IMR-90 (cell line): ENCODE measurements at regions not wholly inside any gene's neighbourhood (a gene's known extent, or its start where the extent isn't known, plus 50 kb on each side); places are given as distances from the start of the nearest gene placed in this dataset.

ENCODE experiments used
- ATAC-seq: fragments of 200-7000 bp; cut with Tn5 transposase; 2 replicates; pipeline ENCODE4 v1.9.1; 2020; ENCODE audit warnings: low read depth, mild to moderate bottlenecking, moderate library complexity
- BruUV-seq: library from RNA; stranded (reverse); fragments of 400-500 nt; replicated peaks from 2 replicates; lab custom pipeline; 2021; lab: Mats Ljungman, UMichigan
- CTCF ChIA-PET: fragments of 300-600 bp; formaldehyde crosslinking; extraction: SDS; loops from one replicate; lab custom pipeline; 2021; ENCODE audit warnings: antibody characterized with exemption; lab: Yijun Ruan, JAX
- POLR2A ChIA-PET: fragments of 300-600 bp; sonication (Branson Sonifier 250); formaldehyde crosslinking; loops from one replicate; lab custom pipeline; 2022; ENCODE audit warnings: antibody characterized with exemption; ENCODE audit not compliant: unreplicated experiment; lab: Charles Lee
- DNase-seq: peaks from one replicate; pipeline ENCODE4 v3.0.0; 2013
- H2AFZ ChIP-seq: replicated peaks from 2 replicates; pipeline ENCODE3; 2013; ENCODE audit warnings: low read length, mild to moderate bottlenecking; ENCODE audit not compliant: poor library complexity
- H2AK5ac ChIP-seq: 2 replicates; pipeline ENCODE4 v1.6.1; 2013; ENCODE audit warnings: low read depth, low read length, inconsistent platforms
- H2AK9ac ChIP-seq: replicated peaks from 2 replicates; pipeline ENCODE3; 2013; ENCODE audit warnings: mild to moderate bottlenecking, low read depth, low read length, moderate library complexity; ENCODE audit not compliant: poor library complexity
- H2BK120ac ChIP-seq: 2 replicates; pipeline ENCODE4 v1.6.1; 2013; ENCODE audit warnings: low read depth, low read length, inconsistent platforms
- H2BK15ac ChIP-seq: 3 replicates; pipeline ENCODE4 v1.6.1; 2013; ENCODE audit warnings: low read depth, low read length, inconsistent platforms
- H2BK20ac ChIP-seq: 2 replicates; pipeline ENCODE4 v1.6.1; 2013; ENCODE audit warnings: low read depth, mild to moderate bottlenecking, inconsistent platforms, low read length, moderate library complexity
- H2BK5ac ChIP-seq: 2 replicates; pipeline ENCODE4 v1.6.1; 2013; ENCODE audit warnings: mild to moderate bottlenecking, low read depth, low read length, inconsistent platforms; ENCODE audit not compliant: poor library complexity, severe bottlenecking
- H3K14ac ChIP-seq: replicated peaks from 2 replicates; pipeline ENCODE4 v1.6.1; 2013; ENCODE audit warnings: low read depth, low read length, inconsistent platforms
- H3K18ac ChIP-seq: 2 replicates; pipeline ENCODE4 v1.6.1; 2013; ENCODE audit warnings: low read depth, low read length, control low read depth
- H3K23ac ChIP-seq: 2 replicates; pipeline ENCODE4 v1.6.1; 2013; ENCODE audit warnings: low read depth, low read length, inconsistent platforms
- H3K27ac ChIP-seq: 2 replicates; pipeline ENCODE4 v1.5.1; 2013; ENCODE audit warnings: mild to moderate bottlenecking, control low read depth, low read length; ENCODE audit not compliant: insufficient read depth
- H3K27me3 ChIP-seq: 2 replicates; pipeline ENCODE4 v1.6.1; 2013; ENCODE audit warnings: low read length; ENCODE audit not compliant: control insufficient read depth, insufficient read depth
- H3K36me3 ChIP-seq: 2 replicates; pipeline ENCODE4 v1.6.1; 2013; ENCODE audit warnings: low read length, mixed read lengths; ENCODE audit not compliant: control insufficient read depth, insufficient read depth
- H3K4ac ChIP-seq: 2 replicates; pipeline ENCODE4 v1.6.1; 2013; ENCODE audit warnings: low read depth, low read length, inconsistent platforms
- H3K4me1 ChIP-seq: 2 replicates; pipeline ENCODE4 v1.6.1; 2013; ENCODE audit warnings: low read length, mixed read lengths; ENCODE audit not compliant: control insufficient read depth, insufficient read depth
- H3K4me2 ChIP-seq: 2 replicates; pipeline ENCODE4 v1.6.1; 2013; ENCODE audit warnings: low read depth, mild to moderate bottlenecking, control low read depth, low read length, moderate library complexity
- H3K4me3 ChIP-seq: 2 replicates; pipeline ENCODE4 v1.5.1; 2013; ENCODE audit warnings: low read depth, mild to moderate bottlenecking, control low read depth, low read length, moderate library complexity; ENCODE audit not compliant: insufficient read depth
- H3K56ac ChIP-seq: 2 replicates; pipeline ENCODE4 v1.6.1; 2013; ENCODE audit warnings: low read length, inconsistent platforms; ENCODE audit not compliant: insufficient read depth; ENCODE audit errors: extremely low read depth
- H3K79me1 ChIP-seq, 2 experiments: 2 replicates each; pipeline ENCODE4 v1.6.1; 2013; ENCODE audit warnings: low read length in 2 of 2, inconsistent platforms in 1 of 2, low read depth in 1 of 2
- H3K9ac ChIP-seq: 2 replicates; pipeline ENCODE4 v1.6.1; 2013; ENCODE audit warnings: low read depth, low read length, control low read depth
- H3K9me1 ChIP-seq: 2 replicates; pipeline ENCODE4 v1.6.1; 2013; ENCODE audit warnings: low read length, inconsistent platforms; ENCODE audit not compliant: insufficient read depth
- H3K9me3 ChIP-seq: 2 replicates; pipeline ENCODE4 v1.6.1; 2013; ENCODE audit warnings: low read length; ENCODE audit not compliant: control insufficient read depth, insufficient read depth
- H4K20me1 ChIP-seq: 2 replicates; pipeline ENCODE4 v1.6.1; 2013; ENCODE audit warnings: low read length, inconsistent platforms; ENCODE audit not compliant: insufficient read depth
- H4K5ac ChIP-seq: 2 replicates; pipeline ENCODE4 v1.6.1; 2013; ENCODE audit warnings: mild to moderate bottlenecking, low read depth, low read length, control low read depth
- H4K8ac ChIP-seq, 2 experiments: 2 replicates each; pipeline ENCODE4 v1.6.1; 2013; ENCODE audit warnings: low read depth in 2 of 2, low read length in 2 of 2, control low read depth in 1 of 2, inconsistent platforms in 1 of 2
- H4K91ac ChIP-seq: 2 replicates; pipeline ENCODE4 v1.6.1; 2013; ENCODE audit warnings: low read depth, low read length, inconsistent platforms; ENCODE audit not compliant: insufficient read depth
- BHLHE40 ChIP-seq: fragments of 150-350 bp; IDR thresholded peaks from 2 replicates; pipeline ENCODE4 v1.6.1; 2016; ENCODE audit warnings: mild to moderate bottlenecking, low read depth, low read length
- CEBPB ChIP-seq: IDR thresholded peaks from 2 replicates; pipeline ENCODE4 v1.6.1; 2012; ENCODE audit warnings: low read depth, low read length, improper control_type of control experiment
- CHD1 ChIP-seq: IDR thresholded peaks from 2 replicates; pipeline ENCODE4 v1.6.1; 2012; ENCODE audit warnings: low read depth, low read length, improper control_type of control experiment
- CTCF ChIP-seq: conservative IDR thresholded peaks from 2 replicates; pipeline ENCODE4 v1.5.1; 2012; ENCODE audit warnings: mild to moderate bottlenecking, low read depth, low read length, improper control_type of control experiment
- ELK1 ChIP-seq: fragments of 150-350 bp; IDR thresholded peaks from 2 replicates; pipeline ENCODE4 v1.6.1; 2016; ENCODE audit warnings: low read depth, mild to moderate bottlenecking, low read length, moderate library complexity, borderline replicate concordance
- FOS ChIP-seq: fragments of 150-350 bp; IDR thresholded peaks from 2 replicates; pipeline ENCODE4 v1.6.1; 2016; ENCODE audit warnings: low read depth, low read length
- MAFK ChIP-seq: IDR thresholded peaks from 2 replicates; pipeline ENCODE4 v1.6.1; 2012; ENCODE audit warnings: low read depth, low read length, improper control_type of control experiment
- MAZ ChIP-seq: IDR thresholded peaks from 2 replicates; pipeline ENCODE4 v1.6.1; 2012; ENCODE audit warnings: low read depth, mild to moderate bottlenecking, low read length, improper control_type of control experiment, moderate library complexity, borderline replicate concordance
- MXI1 ChIP-seq: IDR thresholded peaks from 2 replicates; pipeline ENCODE4 v1.6.1; 2012; ENCODE audit warnings: low read depth, mild to moderate bottlenecking, low read length, moderate library complexity, borderline replicate concordance
- NFE2L2 ChIP-seq: fragments of 150-350 bp; IDR thresholded peaks from 2 replicates; pipeline ENCODE4 v1.6.1; 2016; ENCODE audit warnings: low read depth, mild to moderate bottlenecking, low read length
- POLR2A ChIP-seq: IDR thresholded peaks from 2 replicates; pipeline ENCODE4 v1.6.1; 2012; ENCODE audit warnings: mild to moderate bottlenecking, low read depth, low read length
- RCOR1 ChIP-seq: IDR thresholded peaks from 2 replicates; pipeline ENCODE4 v1.6.1; 2012; ENCODE audit warnings: mild to moderate bottlenecking, low read length, improper control_type of control experiment; ENCODE audit not compliant: insufficient replicate concordance
- RFX5 ChIP-seq: IDR thresholded peaks from 2 replicates; pipeline ENCODE4 v1.8.0; 2012; ENCODE audit warnings: low read depth, mild to moderate bottlenecking, low read length, moderate library complexity
- USF2 ChIP-seq: fragments of 150-350 bp; IDR thresholded peaks from 2 replicates; pipeline ENCODE4 v1.6.1; 2017; ENCODE audit warnings: mild to moderate bottlenecking, antibody characterized with exemption, low read length, low read depth
- WGBS, 2 experiments: methylation state at CpG; one replicate each; pipeline versions ENCODE4 v1.1.5 to v1.1.7; 2013; ENCODE audit warnings: missing lambda C conversion rate in 2 of 2; ENCODE audit not compliant: insufficient read length in 1 of 2; ENCODE audit errors: extremely low coverage in 2 of 2; 5-methylcytosine and 5-hydroxymethylcytosine counted together
- dilution Hi-C: fragments of 300-500 bp; cut with HindIII; formaldehyde crosslinking; loops from one replicate; pipeline ENCODE4 v1.14.3; 2018; ENCODE audit warnings: low sequenced_read_pairs; ENCODE audit not compliant: unreplicated experiment
- in situ Hi-C: fragments of 300-500 bp; cut with MboI; formaldehyde crosslinking; loops from 3 replicates; pipeline ENCODE4 v1.14.3; 2019; ENCODE audit warnings: low sequenced_read_pairs, inconsistent platforms, mixed read lengths
- intact Hi-C: fragments of 100-400 bp; cut with micrococcal nuclease; formaldehyde crosslinking; loops from 2 replicates; pipeline ENCODE4 v1.10.0; 2022

- Histone ChIP-seq H3K36me3 (no peaks in the 10 kb centered on the region), H2BK120ac (no peak overlapping the region), H2BK20ac (no peak overlapping the region), H3K27ac (no peak overlapping the region), H3K4me3 (no peak overlapping the region), H3K14ac (no peak overlapping the region), H3K4ac (no peak overlapping the region), H3K27me3 (no peaks in the 10 kb centered on the region), H3K9me1 (no peaks in the 10 kb centered on the region), H3K56ac (no peak overlapping the region), H4K8ac (no peak overlapping the region), H2BK5ac (no peak overlapping the region), H2AK9ac (no peak overlapping the region), H3K79me1 (no peaks in the 10 kb centered on the region), H3K4me2 (no peak overlapping the region), H2AK5ac (no peak overlapping the region), H3K18ac (no peak overlapping the region), H3K23ac (no peak overlapping the region), H3K9me3 (no peaks in the 10 kb centered on the region), H2AFZ (no peak overlapping the region), H3K9ac (no peak overlapping the region), H2BK15ac (no peak overlapping the region), H4K5ac (no peak overlapping the region), H3K4me1 (no peaks in the 10 kb centered on the region), H4K91ac (no peak overlapping the region), H4K20me1 (no peaks in the 10 kb centered on the region)
- WGBS, 2 experiments: no CpG with 5 or more reads among the region's 1 CpG
- BruUV-seq: no TSS peak
- no peak for DNase-seq
- ChIA-PET POLR2A (no interaction called here), CTCF (interaction anchor here (1.6 kb wide), 1 partner anchor 209 kb away, joined by 3 read pairs; no protein-coding TSS in a partner anchor)
- TF ChIP-seq BHLHE40: no peak
- no peak for TF ChIP-seq RCOR1
- no peak for TF ChIP-seq MXI1
- no peak for TF ChIP-seq MAZ
- no peak for TF ChIP-seq CHD1
- no peak for TF ChIP-seq RFX5
- no peak for TF ChIP-seq CEBPB
- TF ChIP-seq CTCF: no peak
- TF ChIP-seq MAFK: no peak
- TF ChIP-seq USF2: no peak
- no peak for TF ChIP-seq POLR2A
- TF ChIP-seq NFE2L2: no peak
- no peak for TF ChIP-seq ELK1
- no peak for TF ChIP-seq FOS
- in situ Hi-C loops: no loop called here
- dilution Hi-C loops: no loop called here
- intact Hi-C loops: no loop called here
- ATAC-seq: no peak
Measured at GRCh38 chr12:22126758-22127157, 80.7 kb downstream of the CMAS start.
